Astrocyte (in vitro differentiated cells and primary cell): ENCODE measurements at regions not wholly inside any gene's neighbourhood (a gene's known extent, or its start where the extent isn't known, plus 50 kb on each side); places are given as distances from the start of the nearest gene placed in this dataset.

Experiments used
- DNase-seq: peaks from one replicate; pipeline ENCODE4 v3.0.0-alpha.2; 2010; ENCODE audit warnings: low read depth
- FAIRE-seq: peaks from 2 replicates; lab custom pipeline; 2011; peaks lifted over from hg19 to GRCh38; lab: Jason Lieb, UNC
- H2AFZ ChIP-seq: 2 replicates; pipeline ENCODE4 v1.6.0; 2012; ENCODE audit warnings: low read depth, low read length, inconsistent platforms
- H3K27ac ChIP-seq: 2 replicates; pipeline ENCODE4 v1.5.1; 2011; ENCODE audit warnings: low read depth, low read length, inconsistent platforms
- H3K27me3 ChIP-seq: 2 replicates; pipeline ENCODE4 v1.6.0; 2011; ENCODE audit warnings: low read length, inconsistent platforms; ENCODE audit not compliant: insufficient read depth
- H3K36me3 ChIP-seq: 2 replicates; pipeline ENCODE4 v1.5.1; 2011; ENCODE audit warnings: low read length, inconsistent platforms; ENCODE audit not compliant: insufficient read depth
- H3K4me1 ChIP-seq: 2 replicates; pipeline ENCODE4 v1.5.1; 2011; ENCODE audit warnings: low read length, inconsistent platforms; ENCODE audit not compliant: insufficient read depth
- H3K4me2 ChIP-seq: 2 replicates; pipeline ENCODE4 v1.6.0; 2012; ENCODE audit warnings: low read length, inconsistent platforms
- H3K4me3 ChIP-seq: 2 replicates; pipeline ENCODE4 v1.5.1; 2011; ENCODE audit warnings: low read depth, mild to moderate bottlenecking, low read length, inconsistent platforms; ENCODE audit not compliant: insufficient read depth
- H3K79me2 ChIP-seq: 2 replicates; pipeline ENCODE4 v1.6.0; 2012; ENCODE audit warnings: mild to moderate bottlenecking, low read length, inconsistent platforms; ENCODE audit not compliant: insufficient read depth
- H3K9ac ChIP-seq: 2 replicates; pipeline ENCODE4 v1.6.0; 2012; ENCODE audit warnings: mild to moderate bottlenecking, low read length, inconsistent platforms
- H3K9me3 ChIP-seq: 2 replicates; pipeline ENCODE4 v1.5.1; 2012; ENCODE audit warnings: low read depth, mild to moderate bottlenecking, low read length, inconsistent platforms; ENCODE audit not compliant: insufficient read depth
- H4K20me1 ChIP-seq: 2 replicates; pipeline ENCODE4 v1.6.0; 2012; ENCODE audit warnings: low read length, inconsistent platforms; ENCODE audit not compliant: insufficient read depth
- H3K27ac Mint-ChIP-seq: one replicate; pipeline ENCODE4 v1.8.0; 2021; ENCODE audit warnings: mild to moderate bottlenecking, mixed read lengths; ENCODE audit not compliant: unreplicated experiment
- H3K27me3 Mint-ChIP-seq: one replicate; pipeline ENCODE4 v1.8.0; 2021; ENCODE audit warnings: low read depth, mixed read lengths; ENCODE audit not compliant: unreplicated experiment
- H3K36me3 Mint-ChIP-seq: one replicate; pipeline ENCODE4 v1.8.0; 2021; ENCODE audit warnings: low read depth, mixed read lengths; ENCODE audit not compliant: unreplicated experiment
- H3K4me1 Mint-ChIP-seq: one replicate; pipeline ENCODE4 v1.8.0; 2021; ENCODE audit warnings: low read depth, mixed read lengths; ENCODE audit not compliant: unreplicated experiment
- H3K4me3 Mint-ChIP-seq: one replicate; pipeline ENCODE4 v1.8.0; 2021; ENCODE audit warnings: mild to moderate bottlenecking, moderate library complexity, mixed read lengths; ENCODE audit not compliant: unreplicated experiment
- H3K9me3 Mint-ChIP-seq: one replicate; pipeline ENCODE4 v1.8.0; 2021; ENCODE audit warnings: mild to moderate bottlenecking, mixed read lengths; ENCODE audit not compliant: unreplicated experiment
- CTCF ChIP-seq: IDR thresholded peaks from 2 replicates; pipeline ENCODE4 v1.5.1; 2011; ENCODE audit warnings: low read depth, mild to moderate bottlenecking, inconsistent platforms, low read length, moderate library complexity; ENCODE audit not compliant: insufficient read depth
- EZH2 ChIP-seq: IDR thresholded peaks from 2 replicates; pipeline ENCODE4 v1.6.1; 2012; ENCODE audit warnings: mild to moderate bottlenecking, low read length, inconsistent platforms; ENCODE audit not compliant: insufficient read depth

- no peaks in the 10 kb centered on the region for H3K79me2 ChIP-seq
- H3K9me3 ChIP-seq: no peaks in the 10 kb centered on the region
- H3K27ac ChIP-seq: no peak overlapping the region
- no peaks in the 10 kb centered on the region for H4K20me1 ChIP-seq
- Mint-ChIP-seq H3K4me3 (no peak overlapping the region), H3K27ac (no peak overlapping the region), H3K4me1 (no peaks in the 10 kb centered on the region), H3K27me3 (no peaks in the 10 kb centered on the region), H3K36me3 (no peaks in the 10 kb centered on the region), H3K9me3 (no peaks in the 10 kb centered on the region)
- H3K4me3 ChIP-seq: no peak overlapping the region
- no peak overlapping the region for H3K9ac ChIP-seq
- H3K36me3 ChIP-seq: no peaks in the 10 kb centered on the region
- no peaks in the 10 kb centered on the region for H3K27me3 ChIP-seq
- FAIRE-seq: no peak
- no peaks in the 10 kb centered on the region for H3K4me1 ChIP-seq
- no peak for DNase-seq
- no peak overlapping the region for H3K4me2 ChIP-seq
- H2AFZ ChIP-seq: no peak overlapping the region
- TF ChIP-seq EZH2: no peak
- no peak for TF ChIP-seq CTCF
Measured at GRCh38 chr13:33971562-33971819, 153.5 kb downstream of the RFC3 start.

- TF ChIP-seq CTCF (no peak), EZH2 (no peak)
- Histone ChIP-seq H4K20me1 (no peaks in the 10 kb centered on the region), H3K27ac (no peak overlapping the region), H3K36me3 (no peaks in the 10 kb centered on the region), H3K79me2 (no peaks in the 10 kb centered on the region), H3K9me3 (no peaks in the 10 kb centered on the region), H3K27me3 (no peaks in the 10 kb centered on the region), H3K4me1 (no peaks in the 10 kb centered on the region), H3K4me2 (no peak overlapping the region), H3K4me3 (no peak overlapping the region), H2AFZ (no peak overlapping the region), H3K9ac (no peak overlapping the region)
- Mint-ChIP-seq H3K4me1 (no peaks in the 10 kb centered on the region), H3K4me3 (no peak overlapping the region), H3K27me3 (no peaks in the 10 kb centered on the region), H3K9me3 (no peaks in the 10 kb centered on the region), H3K36me3 (no peaks in the 10 kb centered on the region), H3K27ac (no peak overlapping the region)
- FAIRE-seq (no peak), DNase-seq (no peak)
Measured at GRCh38 chr13:33973194-33973593, 155.2 kb downstream of the RFC3 start.

GRCh38 chr13:33976965-33977364, 159.0 kb downstream of the RFC3 start:
- no peak for DNase-seq
- Mint-ChIP-seq H3K36me3 (no peaks in the 10 kb centered on the region), H3K4me1 (no peaks in the 10 kb centered on the region), H3K9me3 (no peaks in the 10 kb centered on the region), H3K27me3 (no peaks in the 10 kb centered on the region), H3K4me3 (no peak overlapping the region), H3K27ac (no peak overlapping the region)
- Histone ChIP-seq H2AFZ (no peak overlapping the region), H3K4me1 (no peaks in the 10 kb centered on the region), H3K9me3 (no peaks in the 10 kb centered on the region), H3K36me3 (no peaks in the 10 kb centered on the region), H3K79me2 (no peaks in the 10 kb centered on the region), H3K4me3 (no peak overlapping the region), H3K4me2 (no peak overlapping the region), H4K20me1 (no peaks in the 10 kb centered on the region), H3K9ac (no peak overlapping the region), H3K27me3 (no peaks in the 10 kb centered on the region), H3K27ac (no peak overlapping the region)
- no peak for TF ChIP-seq EZH2
- TF ChIP-seq CTCF: no peak
- no peak for FAIRE-seq
